ENCODE measurements at regions not wholly inside any gene's neighbourhood (a gene's known extent, or its start where the extent isn't known, plus 50 kb on each side); places are given as distances from the start of the nearest gene placed in this dataset.

GRCh38 chr1:4144349-4144971 lies 244.4 kb upstream of the C1orf174 start:
- DNase-seq (ENCODE audit: low read depth) = no peak

GRCh38 chr1:4146101-4146500 lies 246.0 kb upstream of the C1orf174 start:
- no peak for DNase-seq (ENCODE audit: low read depth)

- DNase-seq (ENCODE audit: low read depth) = no peak
Observed at GRCh38 chr1:4146614-4147013, 246.5 kb upstream of the C1orf174 start.

GRCh38 chr1:4147509-4147908 lies 247.4 kb upstream of the C1orf174 start:
- DNase-seq (ENCODE audit: low read depth) = no peak

GRCh38 chr1:4149281-4149680 lies 249.2 kb upstream of the C1orf174 start:
- no peak for DNase-seq (ENCODE audit: low read depth)

- DNase-seq (ENCODE audit: low read depth) = no peak
Observed at GRCh38 chr1:4149831-4150230, 249.8 kb upstream of the C1orf174 start.

- DNase-seq (ENCODE audit: low read depth) = no peak
Observed at GRCh38 chr1:4150262-4150661, 250.2 kb upstream of the C1orf174 start.

GRCh38 chr1:4152266-4152665 lies 252.2 kb upstream of the C1orf174 start:
- no peak for DNase-seq (ENCODE audit: low read depth)

GRCh38 chr1:4153571-4153970 lies 253.5 kb upstream of the C1orf174 start:
- DNase-seq (ENCODE audit: low read depth) = no peak

- DNase-seq (ENCODE audit: low read depth) = no peak
Observed at GRCh38 chr1:4156241-4156973, 256.3 kb upstream of the C1orf174 start.

- no peak for DNase-seq (ENCODE audit: low read depth)
Observed at GRCh38 chr1:4160181-4160580, 260.1 kb upstream of the C1orf174 start.

GRCh38 chr1:4161366-4162006 lies 261.4 kb upstream of the C1orf174 start:
- no peak for DNase-seq (ENCODE audit: low read depth)

- no peak for DNase-seq (ENCODE audit: low read depth)
Observed at GRCh38 chr1:4164965-4165364, 264.9 kb upstream of the C1orf174 start.

- DNase-seq (ENCODE audit: low read depth) = no peak
Observed at GRCh38 chr1:4165686-4166300, 265.7 kb upstream of the C1orf174 start.

- DNase-seq (ENCODE audit: low read depth) = no peak
Observed at GRCh38 chr1:4166713-4167112, 266.6 kb upstream of the C1orf174 start.

- DNase-seq (ENCODE audit: low read depth) = no peak
Observed at GRCh38 chr1:4169991-4170390, 269.9 kb upstream of the C1orf174 start.

- no peak for DNase-seq (ENCODE audit: low read depth)
Observed at GRCh38 chr1:4170548-4171340, 270.7 kb upstream of the C1orf174 start.

- no peak for DNase-seq (ENCODE audit: low read depth)
Observed at GRCh38 chr1:4171480-4172450, 271.7 kb upstream of the C1orf174 start.

- DNase-seq (ENCODE audit: low read depth) = no peak
Observed at GRCh38 chr1:4172644-4173599, 272.9 kb upstream of the C1orf174 start.

GRCh38 chr1:4173731-4174130 lies 273.7 kb upstream of the C1orf174 start:
- DNase-seq (ENCODE audit: low read depth) = no peak

Measured in non-pigmented ciliary epithelial cell (primary cell).